NCI-H2196 (cell line): ENCODE measurements at regions not wholly inside any gene's neighbourhood (a gene's known extent, or its start where the extent isn't known, plus 50 kb on each side); places are given as distances from the start of the nearest gene placed in this dataset.

Experiments used
- DNase-seq: peaks from one replicate; lab custom pipeline; 2025; ENCODE audit not compliant: unreplicated experiment; lab: John Stamatoyannopoulos, UW

DNA sequence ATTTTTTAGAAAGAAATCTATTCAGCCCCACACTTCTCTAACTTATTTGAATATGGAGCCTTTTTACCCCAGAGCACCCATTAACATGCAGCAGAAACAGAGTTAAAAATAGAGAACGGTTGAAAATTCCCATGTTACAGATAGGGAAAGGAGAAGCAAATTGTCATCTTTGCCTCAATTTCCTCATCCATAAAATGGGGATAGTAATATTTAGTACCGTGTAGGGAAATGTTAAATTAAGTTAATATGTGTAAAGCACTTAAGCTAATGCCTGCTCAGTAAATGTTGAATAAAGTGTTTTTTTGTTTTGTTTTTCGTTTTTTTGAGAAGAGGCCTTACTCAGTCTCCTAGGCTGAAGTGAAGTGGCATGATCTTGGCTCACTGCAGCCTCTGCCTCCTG lies 50.3 kb downstream of the NAV1 start:
- DNase-seq, result no peak

DNA sequence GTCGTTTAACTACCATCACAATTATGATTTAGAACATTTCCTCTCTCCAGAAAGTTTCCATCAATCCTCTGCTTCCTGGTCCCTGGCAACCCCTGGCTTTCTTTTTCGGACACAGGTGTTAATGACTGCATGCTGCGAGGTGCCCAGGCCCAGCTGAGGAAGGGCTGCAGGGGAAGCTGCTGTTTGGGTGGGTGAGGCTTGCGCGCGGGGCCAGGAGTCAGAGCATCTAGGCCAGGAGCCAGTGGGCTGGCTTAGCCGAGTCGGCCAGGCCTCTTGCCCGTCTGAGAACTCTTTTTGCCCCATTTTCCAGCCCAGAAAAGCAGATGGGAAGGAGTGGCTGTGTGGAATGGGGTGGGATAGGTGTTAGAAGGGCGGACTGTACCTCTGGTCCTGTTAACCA lies 51.5 kb downstream of the NAV1 start:
- no peak for DNase-seq

DNA sequence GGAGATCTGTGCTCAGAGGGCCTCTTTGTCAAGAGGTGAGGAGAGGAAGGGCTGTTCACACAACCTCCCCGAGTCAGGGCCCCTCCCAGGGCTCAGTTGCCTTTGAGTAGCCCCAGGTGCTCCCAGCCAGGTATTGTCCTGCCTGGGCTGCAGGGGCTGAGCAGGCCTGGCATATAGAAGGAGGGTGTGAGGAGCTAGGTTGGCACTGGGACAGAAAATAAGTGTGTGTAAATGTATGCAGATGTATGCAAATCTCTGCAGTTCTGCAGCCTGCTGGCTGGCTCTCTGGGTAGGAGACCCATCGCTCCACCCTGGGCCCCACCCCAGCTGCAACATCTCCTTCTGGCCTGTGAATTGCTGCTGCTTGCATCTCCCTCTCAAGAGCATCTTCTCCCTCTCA lies 52.4 kb downstream of the NAV1 start:
- DNase-seq, result no peak

DNA sequence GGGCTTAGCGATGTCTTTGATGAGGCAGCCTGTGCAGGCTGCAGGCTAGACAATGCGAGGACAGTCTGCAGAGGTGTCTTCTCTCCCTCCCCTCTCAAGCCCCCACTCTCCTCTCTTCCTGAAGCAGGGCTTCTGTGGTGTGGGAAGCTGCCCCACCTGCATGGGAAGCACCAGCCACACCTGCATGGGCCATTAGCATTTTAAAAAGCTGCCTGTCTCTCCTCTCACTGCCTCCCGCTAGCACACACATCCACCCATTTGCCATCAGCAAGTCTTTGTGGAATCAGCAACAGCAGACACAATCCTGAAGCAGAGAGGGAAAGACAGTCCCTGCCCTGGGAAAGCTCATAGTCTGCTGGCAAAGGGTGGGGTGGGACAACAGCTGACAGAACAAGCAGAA lies 53.1 kb downstream of the NAV1 start:
- no peak for DNase-seq

DNA sequence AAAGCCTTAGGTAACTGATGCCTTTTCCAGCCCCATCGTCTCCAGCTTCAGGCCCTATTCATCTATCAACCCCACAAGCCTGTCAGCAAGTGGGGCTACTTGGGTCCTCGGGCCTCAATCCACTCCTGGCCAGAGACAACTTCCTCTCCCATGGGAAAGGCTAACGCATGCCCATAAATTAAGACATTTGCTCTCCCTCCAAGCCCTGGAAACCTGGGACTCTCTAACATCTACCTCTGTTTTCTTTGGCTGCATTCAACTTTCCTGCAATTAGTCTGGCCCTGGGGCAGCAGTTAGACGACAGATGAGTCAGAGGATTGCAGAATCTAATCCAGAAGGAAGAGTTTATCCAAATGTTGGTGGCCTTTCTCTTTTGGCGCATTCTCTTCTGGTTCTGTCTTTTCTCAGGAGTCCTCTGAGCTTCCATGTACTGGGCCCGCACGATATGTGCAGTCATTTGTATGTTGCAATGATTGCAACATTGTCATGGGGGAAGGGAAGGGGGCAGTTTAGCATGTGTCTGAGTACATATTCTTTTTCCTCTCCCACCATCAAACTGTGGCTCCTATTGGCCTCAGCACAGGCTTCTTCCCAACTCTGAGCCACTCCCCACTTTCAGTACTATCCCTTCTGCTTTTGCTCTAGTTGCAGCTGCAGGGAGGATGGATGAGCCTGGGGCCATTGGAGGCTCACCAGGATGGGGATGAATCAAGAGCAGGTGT lies 54.4 kb downstream of the NAV1 start:
- DNase-seq, result peak; percentile 34

DNA sequence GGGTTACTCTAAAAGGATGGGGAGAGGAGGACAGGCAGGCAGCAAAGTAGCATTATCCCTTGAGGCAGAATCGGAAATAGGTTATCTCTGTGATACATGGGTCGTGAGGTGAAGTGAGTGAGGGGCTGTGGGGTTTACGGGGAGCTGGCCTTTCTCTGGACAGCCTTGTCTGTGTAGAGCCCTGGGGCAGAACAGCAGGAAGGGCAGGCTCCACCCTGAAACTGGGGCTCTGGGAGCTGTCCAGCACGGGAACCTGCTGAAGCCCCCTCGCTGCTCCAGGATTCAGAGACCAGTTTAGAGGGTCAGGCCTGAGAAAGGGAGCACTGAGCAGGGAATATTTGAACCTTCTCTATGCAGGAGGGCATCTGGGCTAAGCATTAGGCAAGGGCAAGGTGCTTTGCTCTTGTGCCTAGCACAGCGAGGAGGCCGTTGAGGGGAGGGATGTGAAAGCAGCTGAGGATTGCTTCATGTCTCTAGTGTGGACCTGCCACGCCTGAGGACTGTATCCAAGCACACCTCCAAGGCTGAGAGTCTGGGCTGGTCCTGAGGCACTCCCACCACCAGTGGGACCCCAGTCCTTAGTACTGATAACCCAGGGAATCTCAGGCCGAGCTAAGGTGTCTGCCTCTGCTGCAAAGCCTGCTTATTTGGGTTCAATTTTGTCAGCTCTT lies 55.8 kb downstream of the NAV1 start:
- DNase-seq, result no peak

DNA sequence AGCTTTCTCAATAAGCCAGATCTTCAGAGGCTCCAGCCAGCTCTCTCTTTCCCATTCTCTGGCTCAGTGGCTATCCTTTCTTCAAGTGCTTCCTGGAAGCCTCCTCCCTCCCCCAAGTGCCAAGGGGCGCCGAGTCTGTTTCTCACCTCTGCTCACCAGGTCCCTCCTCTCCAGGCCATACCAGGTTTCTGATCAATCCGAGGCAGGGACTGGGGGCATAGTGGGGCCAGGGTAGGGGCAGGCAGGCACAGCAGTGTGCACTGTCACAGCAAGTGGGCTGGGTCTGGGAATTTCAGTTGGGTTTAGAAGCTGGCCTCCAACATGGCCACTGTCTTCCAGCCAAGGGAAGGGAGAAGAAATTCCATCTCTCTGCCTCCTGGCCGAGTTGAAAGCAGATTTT lies 56.5 kb downstream of the NAV1 start:
- DNase-seq, result no peak

DNA sequence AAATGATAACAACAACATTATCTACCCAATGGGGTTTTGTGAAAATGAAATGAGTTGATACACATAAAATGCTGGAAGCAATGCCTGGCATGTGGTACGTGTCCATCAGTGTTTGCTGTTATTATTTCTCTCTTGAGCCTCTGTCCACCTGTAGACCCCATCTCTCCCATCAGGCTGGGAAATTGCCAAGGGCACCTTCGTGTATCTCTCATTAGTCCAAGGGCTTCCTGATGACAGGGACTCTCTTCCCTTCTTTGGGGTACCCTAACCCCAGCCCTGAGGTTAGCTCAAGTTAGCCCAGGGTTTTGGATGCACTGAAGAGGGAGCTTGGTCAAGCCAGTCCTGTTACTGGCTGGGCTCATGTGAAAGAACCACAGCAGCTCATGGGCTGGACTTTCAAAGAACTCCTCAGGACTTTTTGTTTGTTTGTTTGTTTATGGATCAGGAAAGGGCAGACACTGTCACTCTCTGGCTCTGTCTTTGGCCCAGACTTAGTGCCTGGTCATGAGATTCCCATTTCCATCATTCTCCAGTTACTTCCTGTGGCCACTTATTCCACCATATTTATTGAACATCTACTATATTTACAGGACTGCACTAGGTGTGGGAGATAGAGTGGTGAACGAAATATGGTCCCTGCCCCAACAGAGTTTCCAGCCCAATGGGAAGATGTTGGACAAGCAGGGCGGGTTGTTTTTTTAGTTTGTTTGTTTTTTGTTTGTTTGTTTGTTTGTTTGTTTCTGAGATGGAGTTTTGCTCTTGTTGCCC lies 57.4 kb downstream of the NAV1 start:
- no peak for DNase-seq

DNA sequence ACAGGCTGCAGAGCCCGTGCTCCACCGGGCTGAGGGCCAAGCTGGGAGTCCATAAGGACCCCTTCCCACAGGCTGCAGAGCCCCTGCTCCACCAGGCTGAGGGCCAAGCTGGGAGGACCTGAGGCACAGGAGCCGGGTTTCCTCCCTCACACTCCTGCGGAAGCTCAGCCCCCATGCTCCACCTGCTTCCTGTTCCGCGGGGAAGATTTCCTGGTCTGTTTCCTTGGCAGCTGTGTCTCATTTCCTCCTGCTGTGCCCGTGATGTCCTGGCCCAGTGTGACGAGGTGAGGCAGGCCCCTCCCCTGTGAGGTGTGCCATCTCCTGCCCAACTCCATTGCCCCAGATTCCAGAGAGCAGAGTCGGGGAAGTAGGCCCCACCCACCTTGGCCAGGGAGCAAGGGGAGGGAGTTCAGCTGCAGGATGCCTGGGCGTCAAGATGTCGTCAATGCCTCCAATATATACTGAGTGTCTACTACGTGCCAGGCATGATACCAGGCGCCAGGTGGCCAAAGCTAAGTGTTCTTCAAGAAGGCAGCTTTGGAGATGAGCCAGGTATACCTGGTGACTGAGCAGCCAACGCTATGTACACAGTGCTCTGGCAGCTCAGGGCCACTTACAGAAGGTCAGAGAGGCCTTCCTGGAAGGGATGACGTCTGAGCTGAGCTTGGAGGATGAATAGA lies 58.8 kb downstream of the NAV1 start:
- peak; percentile 99 for DNase-seq

DNA sequence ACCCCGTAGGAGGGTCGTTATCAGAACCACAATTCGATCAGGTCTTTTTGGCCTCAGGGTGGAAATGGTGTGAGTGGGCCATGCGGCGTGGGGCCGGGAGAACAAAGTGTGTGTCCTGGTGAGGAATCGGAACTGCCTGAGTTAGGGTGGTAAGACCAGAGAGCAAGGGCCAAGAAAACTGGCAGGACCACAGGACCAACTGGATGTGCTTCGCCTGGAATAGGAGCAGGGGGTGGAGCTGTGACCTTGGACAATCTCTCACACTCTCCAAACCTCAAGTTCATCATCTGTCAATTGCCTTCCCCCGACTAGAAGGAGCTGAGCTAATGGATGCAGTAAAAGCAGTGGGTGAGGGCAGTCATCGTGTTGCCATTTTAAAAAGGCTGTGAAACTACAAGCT lies 59.5 kb downstream of the NAV1 start:
- DNase-seq, result peak; percentile 44

DNA sequence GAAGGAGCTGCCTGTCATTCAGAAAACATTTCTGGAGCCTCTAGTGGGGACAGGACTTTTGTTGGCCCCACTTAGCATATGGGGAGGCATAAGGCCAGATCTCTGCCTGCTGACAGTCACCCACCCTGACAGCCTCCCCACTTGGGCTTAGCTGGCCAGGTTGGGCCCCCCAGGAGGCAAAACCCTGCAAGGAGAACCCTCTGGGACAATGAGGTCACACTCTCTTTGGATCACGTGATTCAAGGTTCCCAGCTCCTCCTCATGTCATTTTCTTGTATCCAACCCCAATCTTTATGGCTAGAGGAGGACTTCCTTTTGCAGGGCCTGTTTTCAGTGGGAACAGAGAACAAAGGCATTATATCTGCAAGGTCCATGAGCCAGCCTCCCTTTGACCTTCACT lies 60.0 kb downstream of the NAV1 start:
- DNase-seq, result no peak

DNA sequence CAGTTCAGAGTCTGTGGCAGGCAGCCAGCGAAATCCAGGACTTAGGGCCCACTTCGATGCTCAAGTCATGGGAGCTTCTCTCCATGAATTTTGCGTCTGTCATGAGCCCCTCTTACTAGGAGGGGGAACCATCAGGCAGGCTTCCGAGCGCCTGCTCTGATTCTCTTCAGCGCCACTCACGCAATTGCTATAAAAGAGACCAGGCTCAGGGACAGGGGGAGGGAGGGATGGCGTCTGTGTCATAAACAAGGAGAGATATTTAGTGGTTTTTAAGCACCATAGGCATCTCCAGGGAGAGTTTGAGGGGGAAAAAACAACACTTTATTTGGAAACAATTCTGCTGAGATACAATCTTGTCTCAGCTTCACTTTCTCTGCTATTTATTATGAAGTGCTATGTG lies 60.6 kb downstream of the NAV1 start:
- no peak for DNase-seq

DNA sequence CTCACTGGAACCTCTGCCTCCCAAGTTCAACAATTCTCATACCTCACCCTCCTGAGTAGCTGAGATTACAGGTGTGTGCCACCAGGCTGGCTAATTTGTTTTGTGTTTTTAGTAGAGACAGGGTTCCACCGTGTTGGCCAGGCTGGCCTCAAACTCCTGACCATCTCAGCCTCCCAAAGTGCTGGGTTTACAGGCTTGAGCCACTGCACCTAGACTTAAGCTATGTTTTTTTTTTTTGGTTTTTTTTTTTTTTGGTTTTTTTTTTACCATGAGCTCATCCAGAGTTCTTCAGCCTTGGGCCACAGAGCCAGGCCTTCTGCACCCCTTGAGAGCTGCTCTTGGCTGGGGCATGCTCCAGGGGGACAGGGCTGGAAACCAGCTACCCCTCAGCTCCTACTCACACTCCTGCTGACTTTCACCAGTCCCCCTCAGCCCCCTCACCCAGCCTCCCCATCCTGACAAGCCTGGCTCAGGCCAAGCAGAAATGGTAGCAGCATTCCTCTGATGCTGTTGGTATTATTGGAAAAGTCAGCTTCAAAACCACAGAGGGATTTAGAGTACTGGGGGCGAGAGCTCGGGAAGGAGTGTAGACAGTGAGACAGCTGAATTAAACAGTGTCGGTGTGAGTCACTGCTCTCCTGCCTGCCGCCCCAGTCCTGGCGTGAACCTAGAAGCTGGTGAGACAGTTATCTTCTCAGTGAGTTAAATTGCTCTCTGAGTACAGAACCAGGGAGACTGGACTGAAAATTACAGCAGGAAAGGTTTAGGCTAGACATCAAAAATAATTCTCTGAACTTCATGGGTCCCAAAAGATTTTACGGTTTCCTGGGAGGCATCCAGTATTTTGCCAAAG lies 63.7 kb downstream of the NAV1 start:
- no peak for DNase-seq

DNA sequence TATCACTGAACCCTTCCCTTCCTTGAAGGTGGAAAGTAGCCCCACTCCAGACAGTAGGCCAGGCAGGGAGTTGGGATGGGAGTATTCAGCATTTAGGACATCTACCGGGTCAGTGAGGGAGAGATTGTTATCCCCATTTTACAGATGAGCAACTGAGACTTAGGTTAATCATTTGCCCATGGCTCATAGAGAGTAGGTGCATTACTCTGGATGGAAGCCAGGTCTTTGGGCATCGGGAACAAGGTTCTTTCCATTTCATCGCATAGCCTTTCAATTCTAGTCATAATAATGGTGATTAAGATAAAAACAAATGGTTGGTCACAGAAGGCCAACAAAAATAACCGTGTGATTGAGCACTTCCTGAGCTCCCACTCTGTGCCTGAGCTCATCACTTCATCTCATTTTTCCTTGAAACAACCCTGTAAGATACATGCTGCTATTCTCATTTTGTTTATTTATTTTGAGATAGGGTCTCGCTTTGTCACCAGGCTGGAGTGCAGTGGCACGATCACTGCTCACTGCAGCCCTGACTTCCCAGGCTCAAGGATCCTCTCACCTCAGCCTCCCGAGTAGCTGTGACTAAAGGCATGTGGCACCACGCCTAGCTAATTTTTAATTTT lies 64.8 kb downstream of the NAV1 start:
- DNase-seq, result no peak

DNA sequence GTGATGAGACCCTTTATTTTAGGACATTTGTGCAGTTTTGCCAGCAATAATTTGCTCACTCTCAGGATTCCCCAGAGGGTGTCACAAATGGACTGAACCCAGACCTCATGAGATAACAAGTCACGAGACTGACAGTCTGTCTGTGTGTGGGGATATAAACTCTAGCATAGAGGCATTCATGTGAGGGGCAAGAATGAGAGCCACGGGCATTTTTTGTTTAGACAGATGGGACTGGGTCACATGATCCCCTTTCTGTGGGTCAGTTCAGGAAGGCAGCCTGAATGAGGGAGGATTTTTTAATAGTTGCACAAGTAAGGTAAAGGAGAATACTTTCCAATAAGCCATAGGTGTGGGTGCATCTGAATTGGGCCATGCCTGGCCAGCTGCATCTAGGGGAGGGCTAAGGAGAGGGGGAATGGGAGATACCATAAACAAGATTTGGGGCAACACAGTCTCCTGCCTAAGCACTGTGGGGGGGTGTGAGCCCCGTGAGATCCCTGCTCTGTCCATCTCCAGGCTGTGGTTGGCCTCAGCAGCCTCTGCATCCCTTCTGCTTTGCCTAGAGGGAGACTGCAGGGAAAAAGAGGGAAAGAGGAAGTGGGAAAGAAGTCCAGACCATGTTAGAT lies 66.6 kb downstream of the NAV1 start:
- no peak for DNase-seq

DNA sequence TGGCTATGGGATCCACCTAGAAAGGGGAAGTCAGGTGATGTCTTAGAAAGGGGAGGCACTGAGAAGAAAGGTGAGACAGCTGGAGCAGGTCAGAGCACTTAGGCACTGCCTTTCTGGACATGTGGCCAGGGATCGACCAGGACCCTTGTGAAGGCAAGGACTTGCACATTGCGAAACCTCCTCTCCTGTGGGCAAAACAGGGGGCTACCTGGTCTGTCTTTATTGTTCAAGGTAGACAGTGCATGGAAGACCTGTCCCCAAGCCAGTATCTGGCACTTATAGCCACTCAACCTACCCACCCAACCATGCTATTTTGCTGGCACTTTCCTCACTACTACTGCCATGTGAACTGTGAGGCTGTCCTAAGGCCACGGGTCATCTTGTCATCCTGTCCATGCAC lies 67.2 kb downstream of the NAV1 start:
- DNase-seq, result peak; percentile 57

DNA sequence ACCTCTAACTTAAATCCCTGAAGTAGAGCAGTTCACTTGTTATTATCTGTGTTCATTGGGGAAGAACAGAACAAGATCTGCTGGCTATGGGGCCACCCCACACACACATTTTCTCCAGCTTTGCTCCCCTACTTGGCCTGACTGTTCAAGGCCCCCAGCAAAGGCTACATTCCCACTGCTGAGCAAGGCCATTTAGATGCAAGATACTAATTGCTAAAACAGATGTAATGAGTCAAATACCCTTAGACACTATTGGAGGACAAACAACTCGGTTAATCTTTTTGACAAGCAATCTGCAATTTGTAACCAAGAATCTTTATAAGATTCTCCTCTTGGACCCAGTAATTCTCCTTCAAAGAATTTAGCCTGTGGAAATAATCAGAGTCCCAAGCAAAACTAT lies 67.7 kb downstream of the NAV1 start:
- no peak for DNase-seq

DNA sequence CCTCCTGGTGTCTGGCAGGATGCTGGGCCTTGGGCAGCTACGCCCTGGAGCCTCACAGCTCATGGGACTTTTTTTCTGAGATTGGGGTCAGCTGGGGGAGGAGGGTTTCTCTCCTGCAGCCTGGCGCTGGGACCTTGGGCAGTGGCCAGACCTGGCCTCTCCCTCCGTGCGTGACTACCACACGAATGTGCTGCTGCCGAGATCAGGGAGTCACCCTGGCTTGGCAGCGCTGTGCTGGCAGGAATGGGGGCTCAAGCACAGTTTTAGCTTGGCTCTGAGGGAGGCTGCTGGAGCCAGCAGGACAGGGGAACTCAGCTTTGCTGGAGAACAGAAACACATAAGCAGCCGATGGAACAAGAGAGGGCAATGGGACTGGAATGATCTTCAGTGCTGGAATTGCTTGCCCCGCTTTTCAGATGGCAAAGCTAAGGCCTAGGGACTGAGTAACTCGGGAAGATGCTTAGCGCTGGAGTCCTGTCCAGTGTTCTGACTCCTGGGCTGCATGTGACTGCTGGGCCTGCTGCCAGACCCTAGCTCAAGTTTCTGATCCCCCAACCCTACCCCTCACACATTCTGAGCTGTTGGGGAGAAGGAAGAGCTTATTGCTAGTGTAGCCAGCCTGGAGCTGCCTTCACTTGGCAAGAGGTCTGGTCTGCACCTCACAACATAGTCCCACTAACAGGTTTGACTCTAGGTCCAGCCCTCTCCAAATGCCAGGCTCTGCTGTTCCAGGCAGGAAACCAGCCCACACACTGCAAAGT lies 69.9 kb downstream of the NAV1 start:
- no peak for DNase-seq

DNA sequence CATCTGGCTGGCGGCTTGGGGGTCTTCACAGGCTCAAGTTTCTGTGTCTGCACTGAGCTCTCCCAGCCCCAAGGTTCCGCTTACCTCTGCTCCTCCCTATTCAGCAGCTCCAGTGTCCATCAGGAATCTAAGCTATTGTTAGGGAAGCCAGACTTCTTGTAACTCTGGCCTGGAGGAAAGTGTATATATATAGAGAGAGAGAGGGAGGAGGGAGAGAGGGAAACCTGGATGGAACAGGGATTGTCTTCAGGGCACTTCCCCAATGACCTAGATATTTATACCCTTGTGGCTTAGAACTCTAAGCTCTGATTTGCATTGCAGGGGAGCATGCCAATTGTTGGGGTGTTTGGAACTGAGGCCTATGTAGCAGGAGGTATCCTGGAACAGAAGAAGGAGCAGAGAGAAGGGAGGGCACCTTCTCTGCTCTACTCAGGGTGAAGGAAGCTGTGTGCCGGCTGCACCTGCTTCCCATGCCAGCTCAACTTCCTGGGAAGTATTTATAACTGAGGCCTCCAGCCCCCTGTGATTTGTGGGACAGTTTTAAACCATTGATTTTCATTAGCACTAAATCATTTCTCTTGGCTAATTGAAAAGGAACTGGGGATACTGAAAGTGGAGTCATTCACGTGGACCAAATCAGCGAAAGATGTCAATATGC lies 70.9 kb downstream of the NAV1 start:
- no peak for DNase-seq
